Trophoblast cell (in vitro differentiated cells and primary cell): ENCODE measurements at regions not wholly inside any gene's neighbourhood (a gene's known extent, or its start where the extent isn't known, plus 50 kb on each side); places are given as distances from the start of the nearest gene placed in this dataset.
A peak's percentile ranks its signal among the peaks of the same experiment; 100 is the strongest.

Experiments used
- DNase-seq, 2 donors: peaks; one replicate each; pipeline ENCODE4 v3.0.0-alpha.2; 2016
- H2AFZ ChIP-seq: 2 replicates; pipeline ENCODE4 v1.6.1; 2013; ENCODE audit warnings: low read length, moderate library complexity, mild to moderate bottlenecking; ENCODE audit not compliant: insufficient read depth, poor library complexity
- H2AK5ac ChIP-seq: 2 replicates; pipeline ENCODE4 v1.6.1; 2013; ENCODE audit warnings: mild to moderate bottlenecking, low read length
- H2BK120ac ChIP-seq: 2 replicates; pipeline ENCODE4 v1.6.1; 2013; ENCODE audit warnings: low read length, mild to moderate bottlenecking, moderate library complexity; ENCODE audit not compliant: insufficient read depth, poor library complexity
- H2BK12ac ChIP-seq: 2 replicates; pipeline ENCODE4 v1.6.1; 2013; ENCODE audit warnings: mild to moderate bottlenecking, low read length, moderate library complexity
- H2BK5ac ChIP-seq: 2 replicates; pipeline ENCODE4 v1.6.1; 2013; ENCODE audit warnings: low read length, low read depth, moderate library complexity, mild to moderate bottlenecking; ENCODE audit not compliant: poor library complexity
- H3K14ac ChIP-seq: 2 replicates; pipeline ENCODE4 v1.6.1; 2013; ENCODE audit warnings: mild to moderate bottlenecking, low read length
- H3K18ac ChIP-seq: 2 replicates; pipeline ENCODE4 v1.6.1; 2013; ENCODE audit warnings: mild to moderate bottlenecking, low read length
- H3K23ac ChIP-seq: 2 replicates; pipeline ENCODE4 v1.6.1; 2013; ENCODE audit warnings: low read length
- H3K27ac ChIP-seq: 2 replicates; pipeline ENCODE4 v1.5.1; 2013; ENCODE audit warnings: low read depth, mild to moderate bottlenecking, inconsistent platforms, low read length, moderate library complexity
- H3K27me3 ChIP-seq: 2 replicates; pipeline ENCODE4 v1.6.1; 2013; ENCODE audit warnings: inconsistent platforms, mild to moderate bottlenecking, low read length, moderate library complexity; ENCODE audit not compliant: insufficient read depth
- H3K36me3 ChIP-seq, 2 experiments: 1 replicate in 1 of 2; 2 replicates in 1 of 2; pipeline ENCODE4 v1.6.1; 2013; ENCODE audit warnings: low read length in 2 of 2, mild to moderate bottlenecking in 2 of 2, moderate library complexity in 1 of 2; ENCODE audit not compliant: insufficient read depth in 2 of 2, control insufficient read depth in 1 of 2
- H3K4ac ChIP-seq: 2 replicates; pipeline ENCODE4 v1.6.1; 2013; ENCODE audit warnings: low read depth, mild to moderate bottlenecking, low read length, moderate library complexity
- H3K4me1 ChIP-seq, 2 experiments: 1 replicate in 1 of 2; 2 replicates in 1 of 2; pipeline ENCODE4 v1.6.1; 2013; ENCODE audit warnings: low read length in 2 of 2, mild to moderate bottlenecking in 2 of 2, moderate library complexity in 1 of 2; ENCODE audit not compliant: insufficient read depth in 2 of 2, control insufficient read depth in 1 of 2
- H3K4me2 ChIP-seq: 2 replicates; pipeline ENCODE4 v1.6.1; 2013; ENCODE audit warnings: inconsistent platforms, mild to moderate bottlenecking, low read length, moderate library complexity
- H3K4me3 ChIP-seq: 2 replicates; pipeline ENCODE4 v1.5.1; 2013; ENCODE audit warnings: mild to moderate bottlenecking, low read depth, low read length, inconsistent platforms
- H3K79me1 ChIP-seq: one replicate; pipeline ENCODE4 v1.6.1; 2013; ENCODE audit warnings: low read length
- H3K79me2 ChIP-seq: 2 replicates; pipeline ENCODE4 v1.6.1; 2013; ENCODE audit warnings: low read length, mild to moderate bottlenecking; ENCODE audit not compliant: control insufficient read depth, insufficient read depth, poor library complexity
- H3K9ac ChIP-seq: 2 replicates; pipeline ENCODE4 v1.6.1; 2013; ENCODE audit warnings: mild to moderate bottlenecking, low read length
- H3K9me3 ChIP-seq: 2 replicates; pipeline ENCODE4 v1.6.1; 2013; ENCODE audit warnings: low read depth, mild to moderate bottlenecking, control low read depth, inconsistent platforms, low read length; ENCODE audit not compliant: insufficient read depth
- H4K12ac ChIP-seq: 2 replicates; pipeline ENCODE4 v1.6.1; 2013; ENCODE audit warnings: low read depth, mild to moderate bottlenecking, low read length, moderate library complexity
- H4K8ac ChIP-seq: 2 replicates; pipeline ENCODE4 v1.6.1; 2013; ENCODE audit warnings: low read depth, mild to moderate bottlenecking, low read length, moderate library complexity
- H4K91ac ChIP-seq: one replicate; pipeline ENCODE4 v1.6.1; 2013; ENCODE audit warnings: low read depth, mild to moderate bottlenecking, low read length, moderate library complexity
- WGBS: extraction: QIAGEN DNeasy Blood & Tissue Kit; methylation state at CpG from one replicate; pipeline ENCODE4 v1.1.7; 2013; ENCODE audit warnings: missing lambda C conversion rate; ENCODE audit not compliant: insufficient read length, insufficient coverage; ENCODE audit errors: extremely low coverage; 5-methylcytosine and 5-hydroxymethylcytosine counted together

DNA sequence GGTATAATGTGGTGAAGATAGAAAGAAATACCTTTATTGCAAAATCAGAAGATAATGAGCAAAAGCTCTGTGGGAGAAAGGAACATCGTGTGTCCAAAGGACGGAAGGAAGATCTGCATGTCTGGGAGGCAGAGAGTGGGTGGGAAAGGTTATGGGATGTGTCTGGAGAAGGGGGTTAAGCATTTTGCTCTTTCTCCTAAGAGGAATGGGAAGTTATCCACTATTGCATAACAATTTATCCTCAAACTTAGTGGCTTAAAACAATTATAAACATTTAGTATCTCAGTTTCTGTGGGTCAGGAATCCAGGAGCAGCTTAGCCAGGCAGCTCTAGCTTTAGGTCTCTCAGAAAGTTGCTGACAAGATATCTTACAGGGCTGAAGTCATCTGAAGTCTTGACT is 229.1 kb upstream of the CITED2 start:
- H3K4ac ChIP-seq = no peak overlapping the region
- H3K18ac ChIP-seq = no peak overlapping the region
- no peak overlapping the region for H4K12ac ChIP-seq
- H3K9ac ChIP-seq = no peak overlapping the region
- no peak overlapping the region for H4K8ac ChIP-seq
- H2BK120ac ChIP-seq = no peak overlapping the region
- no CpG with 5 or more reads among the region's 2 CpGs for WGBS
- no peak for DNase-seq
- peaks cover 7% of the 10 kb centered on the region for H3K79me1 ChIP-seq
- H3K79me2 ChIP-seq = peaks cover 2% of the 10 kb centered on the region
- H2AFZ ChIP-seq = no peak overlapping the region
- H3K9me3 ChIP-seq = no peaks in the 10 kb centered on the region
- no peak overlapping the region for H3K4me3 ChIP-seq
- H3K4me1 ChIP-seq = peaks cover 5 to 12% of the 10 kb centered on the region in 2 experiments
- H2BK5ac ChIP-seq = no peak overlapping the region
- no peak overlapping the region for H3K4me2 ChIP-seq
- H2AK5ac ChIP-seq = no peak overlapping the region
- H3K23ac ChIP-seq = no peak overlapping the region
- H4K91ac ChIP-seq = no peak overlapping the region
- no peak overlapping the region for H3K14ac ChIP-seq
- no peaks in the 10 kb centered on the region for H3K27me3 ChIP-seq
- no peak overlapping the region for H2BK12ac ChIP-seq
- H3K36me3 ChIP-seq = no peaks in the 10 kb centered on the region
- H3K27ac ChIP-seq = no peak overlapping the region

DNA sequence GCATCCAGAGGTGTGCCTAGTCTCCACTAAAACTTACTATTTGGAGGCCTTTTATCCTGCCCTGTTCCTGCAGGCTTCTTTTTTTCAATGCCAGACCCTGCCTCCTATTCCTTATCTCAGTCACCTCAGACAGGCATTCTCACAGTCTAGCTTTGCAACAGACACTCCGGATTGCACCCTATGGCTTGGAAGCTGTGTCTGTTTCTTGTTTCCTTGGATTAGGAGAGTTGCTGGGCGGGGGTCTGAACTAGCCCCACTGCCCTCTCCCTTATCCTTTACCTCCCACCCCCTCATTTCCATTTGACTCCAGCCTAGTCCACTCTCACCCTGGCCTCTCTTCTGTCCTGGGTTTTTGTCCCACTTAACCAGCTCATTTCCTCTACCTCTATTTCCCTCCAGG is 228.1 kb upstream of the CITED2 start:
- no peak for DNase-seq
- Histone ChIP-seq H2BK12ac (peak overlapping the region; percentile 23), H3K14ac (peak overlapping the region; percentile 4), H3K4me1 (peaks cover 5 to 10% of the 10 kb centered on the region in 2 experiments), H3K27me3 (no peaks in the 10 kb centered on the region), H3K36me3 (no peaks in the 10 kb centered on the region), H3K18ac (no peak overlapping the region), H2AK5ac (no peak overlapping the region), H3K9ac (no peak overlapping the region), H3K79me1 (peaks cover 10% of the 10 kb centered on the region), H3K79me2 (peaks cover 2% of the 10 kb centered on the region), H4K91ac (peak overlapping the region; percentile 66), H4K8ac (peak overlapping the region; percentile 48), H3K23ac (no peak overlapping the region), H2BK120ac (peak overlapping the region; percentile 25), H3K4ac (no peak overlapping the region), H3K27ac (peak overlapping the region; percentile 79), H2BK5ac (peak overlapping the region; percentile 39), H4K12ac (no peak overlapping the region), H2AFZ (no peak overlapping the region), H3K4me3 (no peak overlapping the region), H3K4me2 (no peak overlapping the region), H3K9me3 (no peaks in the 10 kb centered on the region)
- WGBS = no CpG with 5 or more reads among the region's 2 CpGs

DNA sequence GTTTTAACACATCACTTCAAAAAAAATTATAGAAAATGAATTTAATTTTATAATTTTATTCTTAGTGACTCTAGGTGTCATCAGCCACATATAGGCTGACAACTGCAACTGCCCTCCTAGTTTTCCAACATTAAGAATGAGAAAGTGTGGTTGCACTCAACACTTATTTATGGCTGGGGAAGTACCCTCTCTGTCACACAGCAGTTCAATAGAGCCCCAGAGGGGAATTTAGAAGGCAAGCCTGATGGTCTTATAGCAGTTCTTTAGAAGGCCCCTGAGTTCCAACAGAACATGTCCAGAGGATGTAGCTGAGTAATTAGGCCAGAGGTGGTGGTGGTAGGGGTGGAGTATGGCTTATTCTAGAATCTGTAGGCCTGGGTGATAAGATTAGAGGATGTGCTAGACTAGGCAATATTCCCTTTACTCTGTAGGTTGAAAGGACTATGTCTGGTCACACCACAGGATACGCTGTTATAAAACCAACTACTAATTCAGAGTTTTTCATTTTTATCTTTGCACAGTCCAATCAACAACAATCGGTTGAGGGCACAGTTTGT is 226.5 kb upstream of the CITED2 start:
- DNase-seq = no peak
- Histone ChIP-seq H4K12ac (no peak overlapping the region), H2BK120ac (no peak overlapping the region), H3K9ac (no peak overlapping the region), H3K23ac (no peak overlapping the region), H3K14ac (no peak overlapping the region), H2AFZ (no peak overlapping the region), H3K79me2 (peaks cover 2% of the 10 kb centered on the region), H3K27ac (no peak overlapping the region), H2AK5ac (no peak overlapping the region), H3K4ac (no peak overlapping the region), H4K91ac (no peak overlapping the region), H4K8ac (no peak overlapping the region), H2BK5ac (no peak overlapping the region), H3K9me3 (no peaks in the 10 kb centered on the region), H3K27me3 (no peaks in the 10 kb centered on the region), H3K36me3 (no peaks in the 10 kb centered on the region), H3K18ac (no peak overlapping the region), H3K4me3 (no peak overlapping the region), H3K4me1 (peaks cover 5 to 10% of the 10 kb centered on the region in 2 experiments), H3K79me1 (peaks cover 10% of the 10 kb centered on the region), H2BK12ac (peak overlapping the region; percentile 83), H3K4me2 (no peak overlapping the region)
- no CpG with 5 or more reads among the region's 2 CpGs for WGBS

DNA sequence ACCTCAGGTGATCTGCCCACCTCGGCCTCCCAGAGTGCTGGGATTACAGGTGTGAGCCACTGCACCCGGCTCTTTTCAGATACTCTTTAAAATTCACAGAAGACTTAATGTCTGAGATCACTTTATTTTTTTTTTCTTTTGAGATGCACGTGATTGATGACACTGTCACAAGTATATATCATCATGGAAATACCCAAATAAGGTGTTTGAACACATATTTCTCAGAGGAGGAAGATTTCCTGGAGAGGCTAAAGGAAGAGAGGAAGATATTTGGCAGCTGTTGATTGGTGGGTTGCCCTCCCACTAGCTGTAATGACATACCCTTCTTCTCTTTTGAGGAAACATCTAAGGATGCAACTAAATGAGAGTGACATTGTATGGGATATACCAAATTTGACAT is 225.9 kb upstream of the CITED2 start:
- no peaks in the 10 kb centered on the region for H3K36me3 ChIP-seq
- H2BK12ac ChIP-seq = no peak overlapping the region
- no peak overlapping the region for H3K23ac ChIP-seq
- H3K4me2 ChIP-seq = no peak overlapping the region
- H3K27me3 ChIP-seq = no peaks in the 10 kb centered on the region
- no peak overlapping the region for H3K4ac ChIP-seq
- no peak overlapping the region for H3K4me3 ChIP-seq
- H3K14ac ChIP-seq = no peak overlapping the region
- H2BK120ac ChIP-seq = no peak overlapping the region
- no peak for DNase-seq
- peaks cover 2% of the 10 kb centered on the region for H3K79me2 ChIP-seq
- H3K27ac ChIP-seq = no peak overlapping the region
- H2BK5ac ChIP-seq = no peak overlapping the region
- no CpG with 5 or more reads among the region's 3 CpGs for WGBS
- no peak overlapping the region for H3K18ac ChIP-seq
- no peaks in the 10 kb centered on the region for H3K9me3 ChIP-seq
- peaks cover 5 to 10% of the 10 kb centered on the region in 2 experiments for H3K4me1 ChIP-seq
- peaks cover 10% of the 10 kb centered on the region for H3K79me1 ChIP-seq
- H2AK5ac ChIP-seq = no peak overlapping the region
- H4K91ac ChIP-seq = no peak overlapping the region
- no peak overlapping the region for H4K8ac ChIP-seq
- H4K12ac ChIP-seq = no peak overlapping the region
- no peak overlapping the region for H2AFZ ChIP-seq
- H3K9ac ChIP-seq = no peak overlapping the region
